ENCODE measurements at regions not wholly inside any gene's neighbourhood (a gene's known extent, or its start where the extent isn't known, plus 50 kb on each side); places are given as distances from the start of the nearest gene placed in this dataset.

- no peak for FAIRE-seq
- H3K4me1 ChIP-seq (ENCODE audit: control insufficient read depth, extremely low read depth, insufficient read depth, low read length), result no peaks in the 10 kb centered on the region
- peak overlapping the region; percentile 50 for H3K4me2 ChIP-seq (ENCODE audit: control insufficient read depth, extremely low read depth, insufficient read depth, low read depth, low read length)
- no peaks in the 10 kb centered on the region for H3K36me3 ChIP-seq (ENCODE audit: control insufficient read depth in 2 of 2, extremely low read depth in 1 of 2, insufficient read depth in 2 of 2, low read length in 2 of 2)
- no peaks in the 10 kb centered on the region for H3K9me3 ChIP-seq (ENCODE audit: control insufficient read depth, low read depth, low read length)
- peak overlapping the region; percentile 20 for H2AFZ ChIP-seq (ENCODE audit: control insufficient read depth, low read length)
- TF ChIP-seq CTCF (optimal IDR thresholded peaks at IDR 0.05 in 1 of 3, IDR thresholded peaks at IDR 0.05 in 1 of 3, conservative IDR thresholded peaks at IDR 0.05 in 1 of 3; ENCODE audit: extremely low read depth in 1 of 3, insufficient read depth in 2 of 3, low read length in 3 of 3) (no peak), EZH2 (IDR thresholded peaks at IDR 0.05; ENCODE audit: low read length) (no peak)
- dilution Hi-C loops (cut with MboI; ENCODE audit: extremely low pct_ligation_motif_present, low sequenced_read_pairs), result no loop called here
- H3K4me3 ChIP-seq (ENCODE audit: control insufficient read depth in 2 of 3, extremely low read depth in 1 of 3, insufficient read depth in 2 of 3, low read depth in 1 of 3, low read length in 3 of 3), result no peak overlapping the region
- H3K79me2 ChIP-seq (ENCODE audit: control insufficient read depth, insufficient read depth, low read length), result no peaks in the 10 kb centered on the region
- H3K9ac ChIP-seq (ENCODE audit: control insufficient read depth, extremely low read depth, insufficient read depth, low read length), result no peak overlapping the region
- H3K9me1 ChIP-seq (ENCODE audit: control insufficient read depth, extremely low read depth, insufficient read depth, low read length), result no peaks in the 10 kb centered on the region
- DNase-seq (ENCODE audit: low read depth, low spot score), result no peak
- H3K27me3 ChIP-seq (ENCODE audit: control insufficient read depth, extremely low read depth, insufficient read depth, low read length), result no peaks in the 10 kb centered on the region
- no peaks in the 10 kb centered on the region for H4K20me1 ChIP-seq (ENCODE audit: control insufficient read depth, extremely low read depth, insufficient read depth, low read length)
- H3K27ac ChIP-seq (ENCODE audit: control insufficient read depth, insufficient read depth, low read length), result no peak overlapping the region
Measured at GRCh38 chr6:143607974-143608373, 69.8 kb upstream of the PHACTR2 start.

- Histone ChIP-seq H3K4me3 (ENCODE audit: control insufficient read depth in 2 of 3, extremely low read depth in 1 of 3, insufficient read depth in 2 of 3, low read depth in 1 of 3, low read length in 3 of 3) (no peak overlapping the region), H3K9ac (ENCODE audit: control insufficient read depth, extremely low read depth, insufficient read depth, low read length) (no peak overlapping the region), H3K9me3 (ENCODE audit: control insufficient read depth, low read depth, low read length) (no peaks in the 10 kb centered on the region), H3K9me1 (ENCODE audit: control insufficient read depth, extremely low read depth, insufficient read depth, low read length) (no peaks in the 10 kb centered on the region), H2AFZ (ENCODE audit: control insufficient read depth, low read length) (no peak overlapping the region), H3K79me2 (ENCODE audit: control insufficient read depth, insufficient read depth, low read length) (no peaks in the 10 kb centered on the region), H4K20me1 (ENCODE audit: control insufficient read depth, extremely low read depth, insufficient read depth, low read length) (no peaks in the 10 kb centered on the region), H3K4me2 (ENCODE audit: control insufficient read depth, extremely low read depth, insufficient read depth, low read depth, low read length) (no peak overlapping the region), H3K27me3 (ENCODE audit: control insufficient read depth, extremely low read depth, insufficient read depth, low read length) (no peaks in the 10 kb centered on the region), H3K36me3 (ENCODE audit: control insufficient read depth in 2 of 2, extremely low read depth in 1 of 2, insufficient read depth in 2 of 2, low read length in 2 of 2) (no peaks in the 10 kb centered on the region), H3K27ac (ENCODE audit: control insufficient read depth, insufficient read depth, low read length) (no peak overlapping the region), H3K4me1 (ENCODE audit: control insufficient read depth, extremely low read depth, insufficient read depth, low read length) (no peaks in the 10 kb centered on the region)
- FAIRE-seq (no peak), DNase-seq (ENCODE audit: low read depth, low spot score) (no peak)
- TF ChIP-seq CTCF (optimal IDR thresholded peaks at IDR 0.05 in 1 of 3, IDR thresholded peaks at IDR 0.05 in 1 of 3, conservative IDR thresholded peaks at IDR 0.05 in 1 of 3; ENCODE audit: extremely low read depth in 1 of 3, insufficient read depth in 2 of 3, low read length in 3 of 3) (no peak), EZH2 (IDR thresholded peaks at IDR 0.05; ENCODE audit: low read length) (no peak)
- dilution Hi-C loops (cut with MboI; ENCODE audit: extremely low pct_ligation_motif_present, low sequenced_read_pairs), result no loop called here
Measured at GRCh38 chr6:143607168-143607567, 70.6 kb upstream of the PHACTR2 start.

All from keratinocyte (primary cell).